Sigmoid colon (tissue), 4 donors: ENCODE measurements at regions not wholly inside any gene's neighbourhood (a gene's known extent, or its start where the extent isn't known, plus 50 kb on each side); places are given as distances from the start of the nearest gene placed in this dataset.

ENCODE experiments used
- CTCF ChIP-seq, 4 experiments: fragments of 450-650 bp in 3 of 4; fragments of 200-600 bp in 1 of 4; IDR thresholded peaks; one replicate each; pipeline ENCODE4 v1.5.1; 2016 to 2019; ENCODE audit warnings: antibody characterized with exemption in 4 of 4, mild to moderate bottlenecking in 3 of 4, moderate library complexity in 2 of 4
- POLR2A ChIP-seq, 2 donors: fragments of 450-650 bp; IDR thresholded peaks; one replicate each; pipeline ENCODE4 v1.6.1; 2016; ENCODE audit warnings: antibody characterized with exemption in 2 of 2, mild to moderate bottlenecking in 2 of 2, moderate library complexity in 2 of 2
- POLR2AphosphoS5 ChIP-seq, 4 donors: sonication (generic); formaldehyde crosslinking; IDR thresholded peaks; one replicate each; pipeline ENCODE4 v1.6.1; 2017; ENCODE audit warnings: antibody characterized with exemption in 4 of 4

- TF ChIP-seq CTCF (IDR thresholded peaks at IDR 0.05) = no peak
- no peak for TF ChIP-seq POLR2AphosphoS5 (IDR thresholded peaks at IDR 0.05)
- no peak for TF ChIP-seq POLR2A (IDR thresholded peaks at IDR 0.05)
Measured at GRCh38 chr6:8570256-8570920, 135.0 kb upstream of the SLC35B3 start.
